ENCODE measurements at regions not wholly inside any gene's neighbourhood (a gene's known extent, or its start where the extent isn't known, plus 50 kb on each side); places are given as distances from the start of the nearest gene placed in this dataset.

- TF ChIP-seq POLR2A (IDR thresholded peaks at IDR 0.05) = no peak
- no peak for TF ChIP-seq CTCF (IDR thresholded peaks at IDR 0.05)
Observed at GRCh38 chr3:16040991-16041390, 133.5 kb upstream of the GALNT15 start.

Measured in uterus (tissue), 2 donors.